ENCODE measurements at regions not wholly inside any gene's neighbourhood (a gene's known extent, or its start where the extent isn't known, plus 50 kb on each side); places are given as distances from the start of the nearest gene placed in this dataset.

DNA sequence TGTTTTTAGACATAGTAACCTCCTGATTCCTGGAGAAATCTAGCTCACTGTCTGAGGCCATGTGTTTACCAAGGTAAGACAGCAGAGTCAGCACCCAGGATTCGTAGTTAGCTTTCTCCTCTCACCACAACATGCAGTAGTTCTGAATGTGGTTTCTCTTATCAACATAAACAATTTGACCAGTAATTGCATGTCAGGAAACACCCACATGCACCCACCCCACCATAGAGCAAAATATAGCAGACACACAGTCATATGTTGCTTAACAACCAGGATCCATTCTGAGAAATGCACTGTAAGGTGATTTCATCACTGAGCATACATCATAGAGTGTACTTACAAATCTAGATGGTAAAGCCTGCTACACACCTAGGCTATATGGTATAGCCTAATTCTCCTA lies 1004.0 kb downstream of the ANKRD7 start:
- no peak overlapping the region for H3K4me2 ChIP-seq (ENCODE audit: control insufficient read depth, extremely low read depth, insufficient read depth, low read depth, low read length)
- H3K36me3 ChIP-seq (ENCODE audit: control insufficient read depth in 2 of 2, extremely low read depth in 1 of 2, insufficient read depth in 2 of 2, low read length in 2 of 2) = no peaks in the 10 kb centered on the region
- no peaks in the 10 kb centered on the region for H3K9me1 ChIP-seq (ENCODE audit: control insufficient read depth, extremely low read depth, insufficient read depth, low read length)
- no peaks in the 10 kb centered on the region for H3K9me3 ChIP-seq (ENCODE audit: control insufficient read depth, low read depth, low read length)
- H4K20me1 ChIP-seq (ENCODE audit: control insufficient read depth, extremely low read depth, insufficient read depth, low read length) = no peaks in the 10 kb centered on the region
- no peaks in the 10 kb centered on the region for H3K27me3 ChIP-seq (ENCODE audit: control insufficient read depth, extremely low read depth, insufficient read depth, low read length)
- no peak overlapping the region for H2AFZ ChIP-seq (ENCODE audit: control insufficient read depth, low read length)
- H3K9ac ChIP-seq (ENCODE audit: control insufficient read depth, extremely low read depth, insufficient read depth, low read length) = no peak overlapping the region
- H3K4me1 ChIP-seq (ENCODE audit: control insufficient read depth, extremely low read depth, insufficient read depth, low read length) = no peaks in the 10 kb centered on the region
- no peak overlapping the region for H3K4me3 ChIP-seq (ENCODE audit: control insufficient read depth in 2 of 3, extremely low read depth in 1 of 3, insufficient read depth in 2 of 3, low read depth in 1 of 3, low read length in 3 of 3)
- DNase-seq (ENCODE audit: low read depth, low spot score) (no peak), FAIRE-seq (no peak)
- H3K27ac ChIP-seq (ENCODE audit: control insufficient read depth, insufficient read depth, low read length) = no peak overlapping the region
- TF ChIP-seq, protein P1, sequence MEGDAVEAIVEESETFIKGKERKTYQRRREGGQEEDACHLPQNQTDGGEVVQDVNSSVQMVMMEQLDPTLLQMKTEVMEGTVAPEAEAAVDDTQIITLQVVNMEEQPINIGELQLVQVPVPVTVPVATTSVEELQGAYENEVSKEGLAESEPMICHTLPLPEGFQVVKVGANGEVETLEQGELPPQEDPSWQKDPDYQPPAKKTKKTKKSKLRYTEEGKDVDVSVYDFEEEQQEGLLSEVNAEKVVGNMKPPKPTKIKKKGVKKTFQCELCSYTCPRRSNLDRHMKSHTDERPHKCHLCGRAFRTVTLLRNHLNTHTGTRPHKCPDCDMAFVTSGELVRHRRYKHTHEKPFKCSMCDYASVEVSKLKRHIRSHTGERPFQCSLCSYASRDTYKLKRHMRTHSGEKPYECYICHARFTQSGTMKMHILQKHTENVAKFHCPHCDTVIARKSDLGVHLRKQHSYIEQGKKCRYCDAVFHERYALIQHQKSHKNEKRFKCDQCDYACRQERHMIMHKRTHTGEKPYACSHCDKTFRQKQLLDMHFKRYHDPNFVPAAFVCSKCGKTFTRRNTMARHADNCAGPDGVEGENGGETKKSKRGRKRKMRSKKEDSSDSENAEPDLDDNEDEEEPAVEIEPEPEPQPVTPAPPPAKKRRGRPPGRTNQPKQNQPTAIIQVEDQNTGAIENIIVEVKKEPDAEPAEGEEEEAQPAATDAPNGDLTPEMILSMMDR (optimal IDR thresholded peaks at IDR 0.05 in 1 of 3, IDR thresholded peaks at IDR 0.05 in 1 of 3, conservative IDR thresholded peaks at IDR 0.05 in 1 of 3; ENCODE audit: extremely low read depth in 1 of 3, insufficient read depth in 2 of 3, low read length in 3 of 3) = no peak
- H3K79me2 ChIP-seq (ENCODE audit: control insufficient read depth, insufficient read depth, low read length) = no peaks in the 10 kb centered on the region
- dilution Hi-C loops (cut with MboI; ENCODE audit: extremely low pct_ligation_motif_present, low sequenced_read_pairs) = no loop called here

DNA sequence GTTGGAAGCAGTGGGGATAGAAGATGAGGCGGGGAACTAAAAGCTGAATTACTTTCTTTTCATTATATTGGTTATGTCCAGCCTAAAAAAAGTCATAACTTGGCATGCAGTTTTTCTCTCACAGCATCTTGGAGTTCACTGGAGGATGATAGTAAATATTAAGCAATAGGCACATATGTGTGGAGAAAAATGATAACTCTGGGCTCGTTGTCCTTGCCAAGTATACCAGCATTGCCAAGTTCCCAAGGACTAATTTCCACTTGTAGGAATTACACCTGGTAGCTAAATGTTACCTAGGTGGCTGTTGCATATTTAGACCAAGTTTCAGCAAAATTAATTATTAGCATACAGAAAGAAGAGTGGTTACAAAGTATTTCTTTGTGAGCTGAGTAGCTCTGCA lies 1007.6 kb downstream of the ANKRD7 start:
- FAIRE-seq = no peak
- dilution Hi-C loops (cut with MboI; ENCODE audit: extremely low pct_ligation_motif_present, low sequenced_read_pairs) = no loop called here

More for the DNA sequence above, 1007.6 kb downstream of the ANKRD7 start:
- H2AFZ ChIP-seq (ENCODE audit: control insufficient read depth, low read length) = no peak overlapping the region
- no peaks in the 10 kb centered on the region for H3K4me1 ChIP-seq (ENCODE audit: control insufficient read depth, extremely low read depth, insufficient read depth, low read length)
- H3K79me2 ChIP-seq (ENCODE audit: control insufficient read depth, insufficient read depth, low read length) = no peaks in the 10 kb centered on the region
- no peak for DNase-seq (ENCODE audit: low read depth, low spot score)
- no peaks in the 10 kb centered on the region for H3K9me1 ChIP-seq (ENCODE audit: control insufficient read depth, extremely low read depth, insufficient read depth, low read length)
- no peak overlapping the region for H3K27ac ChIP-seq (ENCODE audit: control insufficient read depth, insufficient read depth, low read length)
- H3K9me3 ChIP-seq (ENCODE audit: control insufficient read depth, low read depth, low read length) = no peaks in the 10 kb centered on the region
- H3K27me3 ChIP-seq (ENCODE audit: control insufficient read depth, extremely low read depth, insufficient read depth, low read length) = no peaks in the 10 kb centered on the region
- no peaks in the 10 kb centered on the region for H4K20me1 ChIP-seq (ENCODE audit: control insufficient read depth, extremely low read depth, insufficient read depth, low read length)
- H3K4me2 ChIP-seq (ENCODE audit: control insufficient read depth, extremely low read depth, insufficient read depth, low read depth, low read length) = no peak overlapping the region
- no peak overlapping the region for H3K9ac ChIP-seq (ENCODE audit: control insufficient read depth, extremely low read depth, insufficient read depth, low read length)
- no peak for TF ChIP-seq EZH2 (IDR thresholded peaks at IDR 0.05; ENCODE audit: low read length)
- TF ChIP-seq, protein P1 (optimal IDR thresholded peaks at IDR 0.05 in 1 of 3, IDR thresholded peaks at IDR 0.05 in 1 of 3, conservative IDR thresholded peaks at IDR 0.05 in 1 of 3; ENCODE audit: extremely low read depth in 1 of 3, insufficient read depth in 2 of 3, low read length in 3 of 3) = no peak
- no peak overlapping the region for H3K4me3 ChIP-seq (ENCODE audit: control insufficient read depth in 2 of 3, extremely low read depth in 1 of 3, insufficient read depth in 2 of 3, low read depth in 1 of 3, low read length in 3 of 3)
- H3K36me3 ChIP-seq (ENCODE audit: control insufficient read depth in 2 of 2, extremely low read depth in 1 of 2, insufficient read depth in 2 of 2, low read length in 2 of 2) = no peaks in the 10 kb centered on the region

All from keratinocyte (primary cell).